WI38 (cell line): ENCODE measurements at regions not wholly inside any gene's neighbourhood (a gene's known extent, or its start where the extent isn't known, plus 50 kb on each side); places are given as distances from the start of the nearest gene placed in this dataset.
"Not testable (repeated sequence)": the region's sequence is repeated elsewhere in the genome, so short reads cannot be mapped to it uniquely, and the experiment has no call there.

ENCODE experiments used
- H3K4me3 ChIP-seq: 2 replicates; pipeline ENCODE4 v1.5.1; 2011; ENCODE audit warnings: low read depth, mild to moderate bottlenecking, control low read depth, low read length
- TF ChIP-seq, protein P1 (sequence below): IDR thresholded peaks from 2 replicates; pipeline ENCODE4 v1.5.1; 2012; ENCODE audit warnings: low read depth, mild to moderate bottlenecking, control low read depth, low read length

DNA sequence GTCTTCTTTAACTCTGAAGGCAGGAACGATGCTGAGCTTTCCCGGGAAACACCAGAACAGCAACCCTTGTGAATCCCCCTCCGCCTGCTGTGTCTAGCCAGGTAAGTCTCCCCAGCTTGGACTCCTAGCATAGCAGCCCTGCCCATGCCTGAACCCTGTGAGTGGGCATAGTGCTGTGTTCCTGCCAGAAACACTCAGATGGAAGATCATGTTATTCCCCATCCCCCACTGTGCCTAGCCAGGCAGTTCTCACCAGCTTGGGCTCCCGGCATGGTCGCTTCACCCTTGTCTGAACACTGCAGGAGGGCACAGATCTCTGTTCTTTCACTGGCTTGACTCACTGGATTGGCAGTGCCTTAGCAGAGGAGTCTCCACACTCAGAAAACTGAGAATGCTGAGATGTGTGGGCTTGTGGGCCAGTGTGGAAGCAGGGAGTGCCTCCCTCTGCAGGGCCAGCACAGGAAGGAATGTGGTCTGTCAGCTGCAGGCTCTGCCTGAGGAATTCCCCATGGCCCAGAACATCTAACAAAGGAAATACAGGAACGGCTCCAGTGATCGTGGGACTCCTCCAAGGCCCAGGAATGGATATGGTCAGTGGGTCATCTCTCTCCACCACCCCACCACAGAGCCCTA, 440.1 kb upstream of the ADGRB3 start:
- TF ChIP-seq, protein P1, sequence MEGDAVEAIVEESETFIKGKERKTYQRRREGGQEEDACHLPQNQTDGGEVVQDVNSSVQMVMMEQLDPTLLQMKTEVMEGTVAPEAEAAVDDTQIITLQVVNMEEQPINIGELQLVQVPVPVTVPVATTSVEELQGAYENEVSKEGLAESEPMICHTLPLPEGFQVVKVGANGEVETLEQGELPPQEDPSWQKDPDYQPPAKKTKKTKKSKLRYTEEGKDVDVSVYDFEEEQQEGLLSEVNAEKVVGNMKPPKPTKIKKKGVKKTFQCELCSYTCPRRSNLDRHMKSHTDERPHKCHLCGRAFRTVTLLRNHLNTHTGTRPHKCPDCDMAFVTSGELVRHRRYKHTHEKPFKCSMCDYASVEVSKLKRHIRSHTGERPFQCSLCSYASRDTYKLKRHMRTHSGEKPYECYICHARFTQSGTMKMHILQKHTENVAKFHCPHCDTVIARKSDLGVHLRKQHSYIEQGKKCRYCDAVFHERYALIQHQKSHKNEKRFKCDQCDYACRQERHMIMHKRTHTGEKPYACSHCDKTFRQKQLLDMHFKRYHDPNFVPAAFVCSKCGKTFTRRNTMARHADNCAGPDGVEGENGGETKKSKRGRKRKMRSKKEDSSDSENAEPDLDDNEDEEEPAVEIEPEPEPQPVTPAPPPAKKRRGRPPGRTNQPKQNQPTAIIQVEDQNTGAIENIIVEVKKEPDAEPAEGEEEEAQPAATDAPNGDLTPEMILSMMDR, result no peak
- no peak overlapping the region for H3K4me3 ChIP-seq

DNA sequence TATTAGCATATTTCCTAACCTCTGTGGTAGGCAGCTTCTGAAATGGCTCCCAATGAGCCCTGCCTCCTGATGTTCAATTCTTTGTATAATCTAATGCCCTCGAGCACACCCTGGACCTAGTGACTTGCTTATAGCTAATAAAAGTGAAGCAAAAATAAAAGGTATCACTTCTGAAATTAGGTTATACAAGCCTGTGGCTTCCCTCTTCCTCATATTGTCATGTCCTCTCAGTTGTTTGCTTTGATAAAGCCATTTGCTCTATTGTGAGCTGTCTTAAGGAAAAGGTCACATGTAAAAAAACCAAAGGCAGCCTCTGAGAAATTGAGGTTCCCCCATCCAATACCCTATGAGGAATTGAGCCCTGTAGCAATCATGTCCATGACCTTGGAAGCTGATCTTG, 442.1 kb upstream of the ADGRB3 start:
- H3K4me3 ChIP-seq, result no peak overlapping the region
- TF ChIP-seq, protein P1, result no peak

DNA sequence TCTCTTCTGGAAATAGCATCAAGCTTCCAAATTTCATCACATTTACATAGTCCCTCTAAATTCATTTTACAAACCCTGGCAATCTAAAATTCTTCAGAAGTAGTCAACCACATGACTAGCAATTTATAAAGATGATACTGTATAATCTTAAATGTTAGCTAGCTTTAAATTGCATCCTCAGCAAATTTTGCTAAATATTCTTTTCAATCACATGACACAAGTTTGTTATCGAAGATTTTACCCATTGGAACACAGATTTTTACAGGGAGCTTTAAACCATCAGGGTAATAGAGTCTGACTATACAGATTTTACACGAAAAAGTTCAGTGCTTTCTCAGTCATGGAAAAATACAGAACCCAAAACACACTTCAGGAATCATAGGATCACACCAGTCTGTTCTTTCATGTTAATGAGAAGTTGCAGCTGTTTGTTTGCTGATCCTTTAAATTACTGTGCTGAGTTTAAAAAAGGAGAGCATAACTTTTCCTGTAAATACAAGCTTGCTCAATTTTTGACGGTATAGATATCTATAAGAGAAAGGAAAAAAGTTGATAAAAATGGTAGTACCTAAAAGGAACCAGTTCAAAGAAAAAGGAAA, 445.8 kb upstream of the ADGRB3 start:
- TF ChIP-seq, protein P1, result no peak
- H3K4me3 ChIP-seq, result no peak overlapping the region

DNA sequence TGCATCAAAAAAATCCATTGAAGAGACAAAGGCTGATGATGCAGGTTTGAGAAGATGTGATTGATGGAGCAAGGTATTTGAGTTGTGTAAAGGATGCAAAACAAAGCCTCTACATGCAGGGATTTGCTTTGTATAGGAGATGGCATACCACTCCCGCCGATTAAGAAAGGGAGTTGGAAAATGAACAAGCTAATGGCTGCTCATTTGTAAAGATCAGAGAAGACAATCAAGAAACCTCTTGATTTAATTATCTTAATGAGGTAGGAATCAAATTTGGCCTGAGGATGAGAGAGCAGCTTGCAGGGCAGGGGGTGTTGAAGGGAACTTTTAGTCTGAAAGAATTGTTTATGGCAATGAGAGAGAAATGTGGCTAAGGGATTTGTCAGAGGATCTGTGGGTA, 448.2 kb upstream of the ADGRB3 start:
- H3K4me3 ChIP-seq, result no peak overlapping the region
- TF ChIP-seq, protein P1, result no peak

DNA sequence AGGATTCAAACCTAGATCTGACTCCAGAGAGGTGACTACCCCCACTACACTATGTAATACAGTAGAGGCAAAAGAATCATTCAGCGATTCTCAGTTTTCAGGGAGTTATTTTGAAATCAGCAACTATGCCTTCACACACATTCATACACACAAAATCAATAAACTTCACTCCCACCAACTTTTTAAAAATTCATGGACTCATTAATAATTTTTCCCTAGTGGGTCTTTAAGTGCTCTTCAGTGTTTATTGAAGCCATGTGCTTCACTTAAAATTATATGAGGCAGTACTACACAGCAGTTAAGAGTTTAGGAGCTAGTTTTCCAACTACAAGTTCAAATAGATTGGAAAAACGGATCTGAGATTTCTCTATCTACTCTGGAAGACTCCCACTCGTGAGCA, 452.7 kb upstream of the ADGRB3 start:
- TF ChIP-seq, protein P1, result no peak
- H3K4me3 ChIP-seq, result no peak overlapping the region

DNA sequence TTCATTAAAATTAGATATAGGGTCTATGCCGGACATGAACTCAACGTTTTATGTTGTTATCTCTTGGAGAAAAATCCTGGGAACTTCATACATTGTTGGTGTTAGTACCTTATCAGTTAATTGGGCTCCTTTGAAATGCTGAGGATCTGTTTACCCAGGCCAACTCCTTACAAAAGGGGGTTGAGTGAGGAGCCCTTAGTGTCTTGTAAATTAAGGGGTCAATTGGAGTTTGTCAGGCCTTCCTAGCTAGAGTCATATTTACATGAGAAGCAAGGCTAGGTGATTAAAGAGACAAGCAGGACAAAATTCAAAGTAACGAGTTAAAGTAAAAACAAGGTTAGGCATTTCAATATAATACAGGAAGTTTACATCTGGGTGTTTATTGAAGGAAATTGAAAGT, 454.1 kb upstream of the ADGRB3 start:
- not testable (repeated sequence) for H3K4me3 ChIP-seq

DNA sequence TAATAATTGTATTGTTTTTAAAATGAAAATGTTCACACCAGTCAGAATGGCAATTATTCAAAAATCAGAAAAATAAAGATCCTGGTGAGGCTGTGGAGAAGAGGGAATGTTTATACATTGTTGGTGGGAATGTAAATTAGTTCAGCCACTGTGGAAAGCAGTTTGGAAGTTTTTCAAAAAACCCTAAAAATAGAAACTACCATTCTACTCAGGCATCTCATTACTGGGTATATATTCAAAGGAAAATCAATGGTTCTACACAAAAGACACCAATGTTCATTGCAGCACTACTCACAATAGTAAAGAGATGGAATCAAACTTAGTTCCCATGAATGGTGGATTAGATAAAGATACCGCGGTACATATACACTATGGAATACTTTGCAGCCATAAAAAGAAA, 461.5 kb upstream of the ADGRB3 start:
- H3K4me3 ChIP-seq, result no peak overlapping the region
- TF ChIP-seq, protein P1, result no peak

DNA sequence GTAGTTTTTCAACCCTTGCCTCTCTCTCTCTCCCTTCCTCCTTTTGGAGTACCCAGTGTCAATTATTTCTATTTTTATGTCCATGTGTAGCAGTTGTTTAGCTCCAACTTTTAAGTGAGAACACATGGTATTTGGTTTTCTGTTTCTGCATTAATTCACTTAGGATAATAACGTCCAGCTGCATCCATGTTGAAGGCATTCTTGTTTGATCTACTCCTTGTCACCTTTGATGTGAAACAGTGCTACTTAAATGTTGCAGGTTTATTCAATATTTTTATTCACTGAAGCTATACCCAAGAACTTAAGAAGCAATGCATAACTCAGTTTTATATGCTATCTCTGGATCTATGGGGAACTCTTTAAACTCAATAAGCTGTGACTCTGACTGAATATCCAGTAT, 465.2 kb upstream of the ADGRB3 start:
- no peak overlapping the region for H3K4me3 ChIP-seq
- TF ChIP-seq, protein P1, result no peak
